SK-N-SH treated with all-trans-retinoic acid at 6 μM for 48 hours (cell line): ENCODE measurements at regions not wholly inside any gene's neighbourhood (a gene's known extent, or its start where the extent isn't known, plus 50 kb on each side); places are given as distances from the start of the nearest gene placed in this dataset.
A peak's percentile ranks its signal among the peaks of the same experiment; 100 is the strongest.

Source experiments
- ATAC-seq: fragments of 200-7000 bp; cut with Tn5 transposase; 3 replicates; pipeline ENCODE4 v1.9.1; 2020; ENCODE audit warnings: mild to moderate bottlenecking, moderate library complexity
- ARNTL ChIP-seq: fragments of 450-650 bp; formaldehyde crosslinking; IDR thresholded peaks from 2 replicates; pipeline ENCODE4 v1.5.0; 2020; ENCODE audit warnings: low read depth, mild to moderate bottlenecking, moderate library complexity, borderline replicate concordance
- BACH2 ChIP-seq: fragments of 250-450 bp; sonication (Bioruptor Pico); IDR thresholded peaks from 2 replicates; pipeline ENCODE4 v1.9.0; 2021; ENCODE audit warnings: mild to moderate bottlenecking, borderline replicate concordance
- CSDC2 ChIP-seq: fragments of 250-450 bp; sonication (Bioruptor Pico); IDR thresholded peaks from 2 replicates; pipeline ENCODE4 v1.5.0; 2020; ENCODE audit warnings: mild to moderate bottlenecking, moderate library complexity
- GLIS3 ChIP-seq: fragments of 250-450 bp; sonication (Bioruptor Pico); IDR thresholded peaks from 2 replicates; pipeline ENCODE4 v1.5.0; 2020; ENCODE audit warnings: mild to moderate bottlenecking, moderate library complexity
- ISL1 ChIP-seq: fragments of 250-450 bp; sonication (Bioruptor Pico); IDR thresholded peaks from 2 replicates; pipeline ENCODE4 v2.1.2; 2022; ENCODE audit warnings: mild to moderate bottlenecking, moderate library complexity
- OSR1 ChIP-seq: fragments of 250-450 bp; sonication (Bioruptor Pico); IDR thresholded peaks from 2 replicates; pipeline ENCODE4 v1.8.0; 2022; ENCODE audit warnings: moderate library complexity, mild to moderate bottlenecking, inconsistent platforms
- PPARA ChIP-seq: fragments of 250-450 bp; sonication (Bioruptor Pico); IDR thresholded peaks from 2 replicates; pipeline ENCODE4 v1.5.0; 2020; ENCODE audit warnings: mild to moderate bottlenecking, borderline replicate concordance
- RARB ChIP-seq: fragments of 250-450 bp; sonication (Bioruptor Pico); IDR thresholded peaks from 2 replicates; pipeline ENCODE4 v1.8.0; 2021; ENCODE audit warnings: mild to moderate bottlenecking, moderate library complexity
- TCF4 ChIP-seq: fragments of 250-450 bp; sonication (Bioruptor Pico); IDR thresholded peaks from 2 replicates; pipeline ENCODE4 v1.8.0; 2021; ENCODE audit warnings: mild to moderate bottlenecking, moderate library complexity, borderline replicate concordance
- TOX ChIP-seq: fragments of 250-450 bp; sonication (Bioruptor Pico); IDR thresholded peaks from 2 replicates; pipeline ENCODE4 v1.8.0; 2021; ENCODE audit warnings: mild to moderate bottlenecking, moderate library complexity, borderline replicate concordance
- ZC3H10 ChIP-seq: fragments of 250-450 bp; sonication (Bioruptor Pico); IDR thresholded peaks from 2 replicates; pipeline ENCODE4 v1.5.1; 2021; ENCODE audit warnings: mild to moderate bottlenecking, moderate library complexity
- ZFP3 ChIP-seq: fragments of 250-450 bp; sonication (Bioruptor Pico); IDR thresholded peaks from 2 replicates; pipeline ENCODE4 v1.5.0; 2020; ENCODE audit warnings: mild to moderate bottlenecking, moderate library complexity
- ZFP30 ChIP-seq: fragments of 450-650 bp; formaldehyde crosslinking; IDR thresholded peaks from 2 replicates; pipeline ENCODE4 v1.5.0; 2022; ENCODE audit warnings: mild to moderate bottlenecking, moderate library complexity
- ZNF565 ChIP-seq: fragments of 450-650 bp; formaldehyde crosslinking; conservative IDR thresholded peaks from 2 replicates; pipeline ENCODE4 v1.5.0; 2020; ENCODE audit warnings: low read depth, mild to moderate bottlenecking, moderate library complexity
- ZNF70 ChIP-seq: fragments of 450-650 bp; formaldehyde crosslinking; IDR thresholded peaks from 2 replicates; pipeline ENCODE4 v1.5.0; 2020; ENCODE audit warnings: mild to moderate bottlenecking, moderate library complexity
- ZNF8 ChIP-seq: fragments of 450-650 bp; formaldehyde crosslinking; IDR thresholded peaks from 2 replicates; pipeline ENCODE4 v1.5.0; 2020; ENCODE audit warnings: mild to moderate bottlenecking, moderate library complexity
- TF ChIP-seq, protein P1 (sequence below): fragments of 250-450 bp; sonication (Bioruptor Pico); IDR thresholded peaks from 2 replicates; pipeline ENCODE4 v1.5.1; 2021; ENCODE audit warnings: mild to moderate bottlenecking, moderate library complexity
- TF ChIP-seq, protein P2 (sequence below): fragments of 250-450 bp; sonication (Bioruptor Pico); IDR thresholded peaks from 2 replicates; pipeline ENCODE4 v1.5.1; 2020; ENCODE audit warnings: low read depth, mild to moderate bottlenecking, moderate library complexity
- TF ChIP-seq, protein P3 (sequence below): fragments of 250-450 bp; sonication (Bioruptor Pico); IDR thresholded peaks from 2 replicates; pipeline ENCODE4 v1.8.0; 2020; ENCODE audit warnings: mild to moderate bottlenecking, moderate library complexity, borderline replicate concordance
- TF ChIP-seq, protein P4 (sequence below): fragments of 250-450 bp; sonication (Bioruptor Pico); IDR thresholded peaks from 2 replicates; pipeline ENCODE4 v1.8.0; 2021; ENCODE audit warnings: low read depth, mild to moderate bottlenecking, moderate library complexity, borderline replicate concordance
- TF ChIP-seq, protein P5 (sequence below): fragments of 250-450 bp; sonication (Bioruptor Pico); IDR thresholded peaks from 2 replicates; pipeline ENCODE4 v1.5.0; 2020; ENCODE audit warnings: mild to moderate bottlenecking, moderate library complexity

DNA sequence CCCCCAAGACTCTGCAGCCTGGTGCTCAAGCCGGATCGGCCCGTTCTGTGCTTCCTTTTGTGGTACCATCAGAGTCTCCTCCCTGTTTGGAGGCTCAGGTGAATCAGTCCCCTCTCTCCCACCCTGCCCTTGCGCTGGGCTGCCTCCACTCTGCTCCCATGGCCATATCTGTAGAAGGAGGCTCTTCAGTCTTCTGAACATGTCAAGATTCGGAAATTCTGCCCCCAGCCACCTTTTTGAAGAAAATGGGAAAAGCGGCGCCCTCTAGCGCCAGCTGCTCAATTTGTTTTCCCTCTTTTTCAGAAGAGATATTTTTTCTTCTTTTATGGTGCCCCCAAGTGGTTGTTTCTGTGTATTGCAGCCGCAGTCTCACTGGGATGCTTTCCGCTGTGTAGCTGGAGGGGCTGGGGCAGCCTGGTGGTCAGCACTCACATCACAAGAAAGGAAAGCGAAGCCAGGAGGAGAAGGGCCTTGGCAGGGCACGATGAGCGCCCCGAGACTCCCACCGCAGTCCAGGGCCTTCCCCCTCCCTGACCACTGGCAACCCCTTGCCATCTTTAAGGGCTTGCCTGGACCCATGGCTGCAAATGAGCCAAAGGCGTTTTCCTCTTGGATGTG lies 58.4 kb upstream of the CACNA1E start:
- ATAC-seq, result peak; percentile 90
- TF ChIP-seq CSDC2, result no peak
- TF ChIP-seq RARB (CRISPR knock-in tag), result no peak
- no peak for TF ChIP-seq ISL1 (CRISPR knock-in tag)
- TF ChIP-seq GLIS3 (CRISPR knock-in tag), result no peak
- TF ChIP-seq ZFP3 (CRISPR knock-in tag), result no peak
- no peak for TF ChIP-seq ZC3H10
- TF ChIP-seq ZFP30 (CRISPR knock-in tag), result no peak
- no peak for TF ChIP-seq OSR1 (CRISPR knock-in tag)
- TF ChIP-seq, protein P1, sequence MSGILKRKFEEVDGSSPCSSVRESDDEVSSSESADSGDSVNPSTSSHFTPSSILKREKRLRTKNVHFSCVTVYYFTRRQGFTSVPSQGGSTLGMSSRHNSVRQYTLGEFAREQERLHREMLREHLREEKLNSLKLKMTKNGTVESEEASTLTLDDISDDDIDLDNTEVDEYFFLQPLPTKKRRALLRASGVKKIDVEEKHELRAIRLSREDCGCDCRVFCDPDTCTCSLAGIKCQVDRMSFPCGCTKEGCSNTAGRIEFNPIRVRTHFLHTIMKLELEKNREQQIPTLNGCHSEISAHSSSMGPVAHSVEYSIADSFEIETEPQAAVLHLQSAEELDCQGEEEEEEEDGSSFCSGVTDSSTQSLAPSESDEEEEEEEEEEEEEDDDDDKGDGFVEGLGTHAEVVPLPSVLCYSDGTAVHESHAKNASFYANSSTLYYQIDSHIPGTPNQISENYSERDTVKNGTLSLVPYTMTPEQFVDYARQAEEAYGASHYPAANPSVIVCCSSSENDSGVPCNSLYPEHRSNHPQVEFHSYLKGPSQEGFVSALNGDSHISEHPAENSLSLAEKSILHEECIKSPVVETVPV (CRISPR knock-in tag), result no peak

DNA sequence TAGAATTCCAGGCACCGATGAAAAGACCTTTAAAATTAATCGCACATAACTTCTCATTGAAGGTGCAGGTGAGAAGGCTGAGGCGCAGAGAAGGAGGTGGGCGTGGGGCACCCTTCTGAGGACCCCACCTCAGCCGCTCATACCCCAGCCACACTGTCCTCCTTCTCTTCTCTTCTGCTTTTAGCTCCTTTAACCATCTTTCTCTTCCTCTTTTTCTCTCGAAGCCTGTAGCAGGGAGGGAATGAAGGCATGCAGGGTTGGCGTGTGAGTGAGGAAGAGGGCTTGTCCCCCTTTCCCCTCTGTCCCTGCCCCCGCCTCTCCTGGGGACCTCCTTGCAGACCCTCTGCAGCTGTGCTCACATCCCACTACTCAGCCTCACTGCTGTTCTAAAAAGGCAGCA lies 57.8 kb upstream of the CACNA1E start:
- no peak for TF ChIP-seq ZNF565 (CRISPR knock-in tag)
- TF ChIP-seq ISL1 (CRISPR knock-in tag), result no peak
- TF ChIP-seq, protein P2, sequence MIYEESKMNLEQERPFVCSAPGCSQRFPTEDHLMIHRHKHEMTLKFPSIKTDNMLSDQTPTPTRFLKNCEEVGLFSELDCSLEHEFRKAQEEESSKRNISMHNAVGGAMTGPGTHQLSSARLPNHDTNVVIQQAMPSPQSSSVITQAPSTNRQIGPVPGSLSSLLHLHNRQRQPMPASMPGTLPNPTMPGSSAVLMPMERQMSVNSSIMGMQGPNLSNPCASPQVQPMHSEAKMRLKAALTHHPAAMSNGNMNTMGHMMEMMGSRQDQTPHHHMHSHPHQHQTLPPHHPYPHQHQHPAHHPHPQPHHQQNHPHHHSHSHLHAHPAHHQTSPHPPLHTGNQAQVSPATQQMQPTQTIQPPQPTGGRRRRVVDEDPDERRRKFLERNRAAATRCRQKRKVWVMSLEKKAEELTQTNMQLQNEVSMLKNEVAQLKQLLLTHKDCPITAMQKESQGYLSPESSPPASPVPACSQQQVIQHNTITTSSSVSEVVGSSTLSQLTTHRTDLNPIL (CRISPR knock-in tag), result no peak
- TF ChIP-seq TCF4 (CRISPR knock-in tag), result no peak
- TF ChIP-seq ZNF8, result no peak
- TF ChIP-seq OSR1 (CRISPR knock-in tag), result no peak
- TF ChIP-seq, protein P3, sequence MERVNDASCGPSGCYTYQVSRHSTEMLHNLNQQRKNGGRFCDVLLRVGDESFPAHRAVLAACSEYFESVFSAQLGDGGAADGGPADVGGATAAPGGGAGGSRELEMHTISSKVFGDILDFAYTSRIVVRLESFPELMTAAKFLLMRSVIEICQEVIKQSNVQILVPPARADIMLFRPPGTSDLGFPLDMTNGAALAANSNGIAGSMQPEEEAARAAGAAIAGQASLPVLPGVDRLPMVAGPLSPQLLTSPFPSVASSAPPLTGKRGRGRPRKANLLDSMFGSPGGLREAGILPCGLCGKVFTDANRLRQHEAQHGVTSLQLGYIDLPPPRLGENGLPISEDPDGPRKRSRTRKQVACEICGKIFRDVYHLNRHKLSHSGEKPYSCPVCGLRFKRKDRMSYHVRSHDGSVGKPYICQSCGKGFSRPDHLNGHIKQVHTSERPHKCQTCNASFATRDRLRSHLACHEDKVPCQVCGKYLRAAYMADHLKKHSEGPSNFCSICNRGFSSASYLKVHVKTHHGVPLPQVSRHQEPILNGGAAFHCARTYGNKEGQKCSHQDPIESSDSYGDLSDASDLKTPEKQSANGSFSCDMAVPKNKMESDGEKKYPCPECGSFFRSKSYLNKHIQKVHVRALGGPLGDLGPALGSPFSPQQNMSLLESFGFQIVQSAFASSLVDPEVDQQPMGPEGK, result no peak
- no peak for TF ChIP-seq ZNF70
- TF ChIP-seq, protein P4, sequence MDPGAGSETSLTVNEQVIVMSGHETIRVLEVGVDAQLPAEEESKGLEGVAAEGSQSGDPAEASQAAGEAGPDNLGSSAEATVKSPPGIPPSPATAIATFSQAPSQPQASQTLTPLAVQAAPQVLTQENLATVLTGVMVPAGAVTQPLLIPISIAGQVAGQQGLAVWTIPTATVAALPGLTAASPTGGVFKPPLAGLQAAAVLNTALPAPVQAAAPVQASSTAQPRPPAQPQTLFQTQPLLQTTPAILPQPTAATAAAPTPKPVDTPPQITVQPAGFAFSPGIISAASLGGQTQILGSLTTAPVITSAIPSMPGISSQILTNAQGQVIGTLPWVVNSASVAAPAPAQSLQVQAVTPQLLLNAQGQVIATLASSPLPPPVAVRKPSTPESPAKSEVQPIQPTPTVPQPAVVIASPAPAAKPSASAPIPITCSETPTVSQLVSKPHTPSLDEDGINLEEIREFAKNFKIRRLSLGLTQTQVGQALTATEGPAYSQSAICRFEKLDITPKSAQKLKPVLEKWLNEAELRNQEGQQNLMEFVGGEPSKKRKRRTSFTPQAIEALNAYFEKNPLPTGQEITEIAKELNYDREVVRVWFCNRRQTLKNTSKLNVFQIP, result no peak
- TF ChIP-seq, protein P5, sequence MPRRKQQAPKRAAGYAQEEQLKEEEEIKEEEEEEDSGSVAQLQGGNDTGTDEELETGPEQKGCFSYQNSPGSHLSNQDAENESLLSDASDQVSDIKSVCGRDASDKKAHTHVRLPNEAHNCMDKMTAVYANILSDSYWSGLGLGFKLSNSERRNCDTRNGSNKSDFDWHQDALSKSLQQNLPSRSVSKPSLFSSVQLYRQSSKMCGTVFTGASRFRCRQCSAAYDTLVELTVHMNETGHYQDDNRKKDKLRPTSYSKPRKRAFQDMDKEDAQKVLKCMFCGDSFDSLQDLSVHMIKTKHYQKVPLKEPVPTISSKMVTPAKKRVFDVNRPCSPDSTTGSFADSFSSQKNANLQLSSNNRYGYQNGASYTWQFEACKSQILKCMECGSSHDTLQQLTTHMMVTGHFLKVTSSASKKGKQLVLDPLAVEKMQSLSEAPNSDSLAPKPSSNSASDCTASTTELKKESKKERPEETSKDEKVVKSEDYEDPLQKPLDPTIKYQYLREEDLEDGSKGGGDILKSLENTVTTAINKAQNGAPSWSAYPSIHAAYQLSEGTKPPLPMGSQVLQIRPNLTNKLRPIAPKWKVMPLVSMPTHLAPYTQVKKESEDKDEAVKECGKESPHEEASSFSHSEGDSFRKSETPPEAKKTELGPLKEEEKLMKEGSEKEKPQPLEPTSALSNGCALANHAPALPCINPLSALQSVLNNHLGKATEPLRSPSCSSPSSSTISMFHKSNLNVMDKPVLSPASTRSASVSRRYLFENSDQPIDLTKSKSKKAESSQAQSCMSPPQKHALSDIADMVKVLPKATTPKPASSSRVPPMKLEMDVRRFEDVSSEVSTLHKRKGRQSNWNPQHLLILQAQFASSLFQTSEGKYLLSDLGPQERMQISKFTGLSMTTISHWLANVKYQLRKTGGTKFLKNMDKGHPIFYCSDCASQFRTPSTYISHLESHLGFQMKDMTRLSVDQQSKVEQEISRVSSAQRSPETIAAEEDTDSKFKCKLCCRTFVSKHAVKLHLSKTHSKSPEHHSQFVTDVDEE (CRISPR knock-in tag), result no peak
- TF ChIP-seq CSDC2, result no peak
- TF ChIP-seq RARB (CRISPR knock-in tag), result no peak
- no peak for TF ChIP-seq ARNTL
- TF ChIP-seq TOX (CRISPR knock-in tag), result no peak
- TF ChIP-seq, protein P1 (CRISPR knock-in tag), result no peak
- no peak for TF ChIP-seq GLIS3 (CRISPR knock-in tag)
- TF ChIP-seq ZC3H10, result no peak
- no peak for TF ChIP-seq ZFP3 (CRISPR knock-in tag)
- TF ChIP-seq BACH2 (CRISPR knock-in tag), result no peak
- no peak for TF ChIP-seq PPARA (CRISPR knock-in tag)
- no peak; the same call in 2 of the 3 replicates for ATAC-seq
